ENCODE measurements at regions not wholly inside any gene's neighbourhood (a gene's known extent, or its start where the extent isn't known, plus 50 kb on each side); places are given as distances from the start of the nearest gene placed in this dataset.

GRCh38 chr20:22717466-22717865 is 133.1 kb upstream of the FOXA2 start:
- Mint-ChIP-seq H3K9me3 (peaks cover 2 to 16% (median 3%) of the 10 kb centered on the region in 5 donors), H3K4me3 (no peak overlapping the region), H3K27ac (no peak overlapping the region), H3K36me3 (no peaks in the 10 kb centered on the region), H3K27me3 (peaks cover 0 to 2% of the 10 kb centered on the region in 2 donors), H3K4me1 (no peaks in the 10 kb centered on the region)
- Histone ChIP-seq H3K36me3 (ENCODE audit: insufficient read depth, low read length) (no peaks in the 10 kb centered on the region), H3K27me3 (ENCODE audit: insufficient read depth, low read length, poor library complexity, severe bottlenecking) (no peaks in the 10 kb centered on the region), H3K4me1 (ENCODE audit: insufficient read depth, low read length) (no peaks in the 10 kb centered on the region), H3K9me3 (ENCODE audit: low read length) (no peaks in the 10 kb centered on the region), H3K4me3 (ENCODE audit: low read length) (no peak overlapping the region), H3K27ac (ENCODE audit: low read depth, low read length) (no peak overlapping the region)
- ChIA-PET POLR2A (no interaction called here), CTCF (no interaction called here)
- DNase-seq: no peak

- no peak overlapping the region for H3K4me3 ChIP-seq (ENCODE audit: low read length)
- Mint-ChIP-seq H3K4me3 (no peak overlapping the region), H3K4me1 (no peaks in the 10 kb centered on the region), H3K27me3 (peaks cover 0 to 2% of the 10 kb centered on the region in 2 donors), H3K27ac (no peak overlapping the region), H3K9me3 (peaks cover 0 to 12% (median under 1%) of the 10 kb centered on the region in 5 donors), H3K36me3 (no peaks in the 10 kb centered on the region)
- H3K27me3 ChIP-seq (ENCODE audit: insufficient read depth, low read length, poor library complexity, severe bottlenecking): no peaks in the 10 kb centered on the region
- POLR2A ChIA-PET: no interaction called here
- no peak overlapping the region for H3K27ac ChIP-seq (ENCODE audit: low read depth, low read length)
- no peaks in the 10 kb centered on the region for H3K36me3 ChIP-seq (ENCODE audit: insufficient read depth, low read length)
- H3K4me1 ChIP-seq (ENCODE audit: insufficient read depth, low read length): no peaks in the 10 kb centered on the region
- CTCF ChIA-PET: no interaction called here
- H3K9me3 ChIP-seq (ENCODE audit: low read length): no peaks in the 10 kb centered on the region
- no peak for DNase-seq
These were observed 134.8 kb upstream of the FOXA2 start for GRCh38 chr20:22719167-22719591.

- H3K4me3 ChIP-seq (ENCODE audit: low read length): no peak overlapping the region
- CTCF ChIA-PET: interaction anchor here (0.7 kb wide), 1 partner anchor 11 kb away, joined by 3 read pairs; no protein-coding TSS in a partner anchor
- no peaks in the 10 kb centered on the region for H3K9me3 ChIP-seq (ENCODE audit: low read length)
- H3K27ac ChIP-seq (ENCODE audit: low read depth, low read length): no peak overlapping the region
- POLR2A ChIA-PET: no interaction called here
- no peaks in the 10 kb centered on the region for H3K27me3 ChIP-seq (ENCODE audit: insufficient read depth, low read length, poor library complexity, severe bottlenecking)
- H3K36me3 ChIP-seq (ENCODE audit: insufficient read depth, low read length): no peaks in the 10 kb centered on the region
- no peak for DNase-seq
- Mint-ChIP-seq H3K36me3 (no peaks in the 10 kb centered on the region), H3K4me3 (no peak overlapping the region), H3K4me1 (no peaks in the 10 kb centered on the region), H3K9me3 (peaks cover 0 to 10% (median 0%) of the 10 kb centered on the region in 5 donors), H3K27ac (no peak overlapping the region), H3K27me3 (peaks cover 0 to 2% of the 10 kb centered on the region in 2 donors)
- no peaks in the 10 kb centered on the region for H3K4me1 ChIP-seq (ENCODE audit: insufficient read depth, low read length)
These were observed 135.8 kb upstream of the FOXA2 start for GRCh38 chr20:22720206-22720605.

- H3K4me1 ChIP-seq (ENCODE audit: insufficient read depth, low read length): no peaks in the 10 kb centered on the region
- no peaks in the 10 kb centered on the region for H3K9me3 ChIP-seq (ENCODE audit: low read length)
- peaks cover 0 to 10% (median under 1%) of the 10 kb centered on the region in 5 donors for H3K9me3 Mint-ChIP-seq
- H3K27ac ChIP-seq (ENCODE audit: low read depth, low read length): no peak overlapping the region
- no peak for DNase-seq
- POLR2A ChIA-PET: no interaction called here
- H3K4me3 ChIP-seq (ENCODE audit: low read length): no peak overlapping the region
- H3K27me3 ChIP-seq (ENCODE audit: insufficient read depth, low read length, poor library complexity, severe bottlenecking): no peaks in the 10 kb centered on the region
- peaks cover 0 to 2% of the 10 kb centered on the region in 2 donors for H3K27me3 Mint-ChIP-seq
- CTCF ChIA-PET: no interaction called here
- no peaks in the 10 kb centered on the region for H3K4me1 Mint-ChIP-seq
- H3K36me3 Mint-ChIP-seq: no peaks in the 10 kb centered on the region
- no peak overlapping the region for H3K4me3 Mint-ChIP-seq
- H3K27ac Mint-ChIP-seq: no peak overlapping the region
- no peaks in the 10 kb centered on the region for H3K36me3 ChIP-seq (ENCODE audit: insufficient read depth, low read length)
These were observed 138.4 kb upstream of the FOXA2 start for GRCh38 chr20:22722811-22723210.

GRCh38 chr20:22723659-22724058 is 139.3 kb upstream of the FOXA2 start:
- H3K36me3 Mint-ChIP-seq: no peaks in the 10 kb centered on the region
- Histone ChIP-seq H3K9me3 (ENCODE audit: low read length) (no peaks in the 10 kb centered on the region), H3K4me1 (ENCODE audit: insufficient read depth, low read length) (no peaks in the 10 kb centered on the region), H3K27me3 (ENCODE audit: insufficient read depth, low read length, poor library complexity, severe bottlenecking) (no peaks in the 10 kb centered on the region), H3K27ac (ENCODE audit: low read depth, low read length) (no peak overlapping the region), H3K36me3 (ENCODE audit: insufficient read depth, low read length) (no peaks in the 10 kb centered on the region), H3K4me3 (ENCODE audit: low read length) (no peak overlapping the region)
- ChIA-PET POLR2A (no interaction called here), CTCF (no interaction called here)
- H3K27ac Mint-ChIP-seq: no peak overlapping the region
- H3K4me3 Mint-ChIP-seq: no peak overlapping the region
- H3K27me3 Mint-ChIP-seq: peaks cover 0 to 2% of the 10 kb centered on the region in 2 donors
- DNase-seq: no peak
- H3K4me1 Mint-ChIP-seq: no peaks in the 10 kb centered on the region
- H3K9me3 Mint-ChIP-seq: peaks cover 0 to 10% (median 2%) of the 10 kb centered on the region in 5 donors

GRCh38 chr20:22728146-22728745 is 143.9 kb upstream of the FOXA2 start:
- peaks cover 0 to 5% (median 3%) of the 10 kb centered on the region in 5 donors for H3K9me3 Mint-ChIP-seq
- ChIA-PET CTCF (no interaction called here), POLR2A (no interaction called here)
- no peaks in the 10 kb centered on the region for H3K4me1 Mint-ChIP-seq
- Histone ChIP-seq H3K36me3 (ENCODE audit: insufficient read depth, low read length) (no peaks in the 10 kb centered on the region), H3K27ac (ENCODE audit: low read depth, low read length) (no peak overlapping the region), H3K4me3 (ENCODE audit: low read length) (no peak overlapping the region), H3K4me1 (ENCODE audit: insufficient read depth, low read length) (no peaks in the 10 kb centered on the region), H3K9me3 (ENCODE audit: low read length) (no peaks in the 10 kb centered on the region), H3K27me3 (ENCODE audit: insufficient read depth, low read length, poor library complexity, severe bottlenecking) (no peaks in the 10 kb centered on the region)
- H3K27me3 Mint-ChIP-seq: peaks cover 0 to 2% of the 10 kb centered on the region in 2 donors
- no peak overlapping the region for H3K4me3 Mint-ChIP-seq
- no peaks in the 10 kb centered on the region for H3K36me3 Mint-ChIP-seq
- no peak overlapping the region for H3K27ac Mint-ChIP-seq
- no peak for DNase-seq

GRCh38 chr20:22729180-22729579 is 144.8 kb upstream of the FOXA2 start:
- POLR2A ChIA-PET: no interaction called here
- H3K4me1 Mint-ChIP-seq: no peaks in the 10 kb centered on the region

GRCh38 chr20:22729616-22730236 is 145.4 kb upstream of the FOXA2 start:
- H3K27ac Mint-ChIP-seq: no peak overlapping the region
- H3K4me1 ChIP-seq (ENCODE audit: insufficient read depth, low read length): no peaks in the 10 kb centered on the region
- H3K9me3 ChIP-seq (ENCODE audit: low read length): no peaks in the 10 kb centered on the region
- DNase-seq: no peak
- H3K27me3 ChIP-seq (ENCODE audit: insufficient read depth, low read length, poor library complexity, severe bottlenecking): no peaks in the 10 kb centered on the region
- ChIA-PET CTCF (no interaction called here), POLR2A (no interaction called here)
- no peaks in the 10 kb centered on the region for H3K36me3 Mint-ChIP-seq
- H3K4me1 Mint-ChIP-seq: no peaks in the 10 kb centered on the region
- H3K27me3 Mint-ChIP-seq: peaks cover 0 to 2% of the 10 kb centered on the region in 2 donors
- H3K27ac ChIP-seq (ENCODE audit: low read depth, low read length): no peak overlapping the region
- peaks cover 0 to 5% (median 3%) of the 10 kb centered on the region in 5 donors for H3K9me3 Mint-ChIP-seq
- H3K4me3 Mint-ChIP-seq: no peak overlapping the region
- H3K4me3 ChIP-seq (ENCODE audit: low read length): no peak overlapping the region
- no peaks in the 10 kb centered on the region for H3K36me3 ChIP-seq (ENCODE audit: insufficient read depth, low read length)

More at GRCh38 chr20:22729180-22729579, 144.8 kb upstream of the FOXA2 start:
- CTCF ChIA-PET: no interaction called here
- no peak overlapping the region for H3K4me3 ChIP-seq (ENCODE audit: low read length)
- no peaks in the 10 kb centered on the region for H3K9me3 ChIP-seq (ENCODE audit: low read length)
- no peaks in the 10 kb centered on the region for H3K4me1 ChIP-seq (ENCODE audit: insufficient read depth, low read length)
- Mint-ChIP-seq H3K36me3 (no peaks in the 10 kb centered on the region), H3K27ac (no peak overlapping the region), H3K9me3 (peaks cover 0 to 5% (median 3%) of the 10 kb centered on the region in 5 donors), H3K27me3 (peaks cover 0 to 2% of the 10 kb centered on the region in 2 donors), H3K4me3 (no peak overlapping the region)
- H3K27ac ChIP-seq (ENCODE audit: low read depth, low read length): no peak overlapping the region
- no peaks in the 10 kb centered on the region for H3K27me3 ChIP-seq (ENCODE audit: insufficient read depth, low read length, poor library complexity, severe bottlenecking)
- no peak for DNase-seq
- H3K36me3 ChIP-seq (ENCODE audit: insufficient read depth, low read length): no peaks in the 10 kb centered on the region
